ENCODE measurements at regions not wholly inside any gene's neighbourhood (a gene's known extent, or its start where the extent isn't known, plus 50 kb on each side); places are given as distances from the start of the nearest gene placed in this dataset.

GRCh38 chr15:35907511-35907910 is 361.5 kb upstream of the DPH6 start:
- TF ChIP-seq MEIS1 (CRISPR knock-in tag; IDR thresholded peaks at IDR 0.05; ENCODE audit: borderline replicate concordance) (no peak), ZBTB48 (tag by site-specific recombination; IDR thresholded peaks at IDR 0.05) (no peak), GFI1B (tag by site-specific recombination; IDR thresholded peaks at IDR 0.05) (no peak), ZNF221 (tag by site-specific recombination; IDR thresholded peaks at IDR 0.05; ENCODE audit: borderline replicate concordance) (no peak), ZNF37A (tag by site-specific recombination; IDR thresholded peaks at IDR 0.05) (no peak), ZNF791 (tag by site-specific recombination; IDR thresholded peaks at IDR 0.05) (no peak)
- no peak overlapping the region for H3K4me3 ChIP-seq (ENCODE audit: low read depth, low read length)
- CTCF ChIA-PET: interaction anchor here (0.6 to 0.8 kb wide), 3 partner anchors 28 to 292 kb away, joined by 3 read pairs; no protein-coding TSS in a partner anchor

GRCh38 chr15:35909414-35909813 is 363.4 kb upstream of the DPH6 start:
- no peaks in the 10 kb centered on the region for H3K4me1 ChIP-seq (ENCODE audit: control insufficient read depth, insufficient read depth, low read length)
- H3K9me3 ChIP-seq (ENCODE audit: control insufficient read depth, insufficient read depth, low read depth, low read length): no peaks in the 10 kb centered on the region
- H3K36me3 ChIP-seq (ENCODE audit: control insufficient read depth in 2 of 2, insufficient read depth in 1 of 2, low read length in 2 of 2): no peaks in the 10 kb centered on the region
- no peak overlapping the region for H3K4me3 ChIP-seq (ENCODE audit: low read depth, low read length)
- ChIA-PET POLR2A (no interaction called here), CTCF (no interaction called here)
- H3K27ac ChIP-seq (ENCODE audit: extremely low read depth, low read depth, low read length): no peak overlapping the region
- no peak for TF ChIP-seq ZNF350 (tag by site-specific recombination; IDR thresholded peaks at IDR 0.05)
- no peak for TF ChIP-seq IKZF3 (tag by site-specific recombination; IDR thresholded peaks at IDR 0.05)

More at GRCh38 chr15:35907511-35907910, 361.5 kb upstream of the DPH6 start:
- no peaks in the 10 kb centered on the region for H3K4me1 ChIP-seq (ENCODE audit: control insufficient read depth, insufficient read depth, low read length)
- POLR2A ChIA-PET: no interaction called here
- H3K36me3 ChIP-seq (ENCODE audit: control insufficient read depth in 2 of 2, insufficient read depth in 1 of 2, low read length in 2 of 2): no peaks in the 10 kb centered on the region
- no peaks in the 10 kb centered on the region for H3K9me3 ChIP-seq (ENCODE audit: control insufficient read depth, insufficient read depth, low read depth, low read length)
- H3K27ac ChIP-seq (ENCODE audit: extremely low read depth, low read depth, low read length): no peak overlapping the region

- Histone ChIP-seq H3K36me3 (ENCODE audit: control insufficient read depth in 2 of 2, insufficient read depth in 1 of 2, low read length in 2 of 2) (no peaks in the 10 kb centered on the region), H3K9me3 (ENCODE audit: control insufficient read depth, insufficient read depth, low read depth, low read length) (no peaks in the 10 kb centered on the region), H3K4me3 (ENCODE audit: low read depth, low read length) (no peak overlapping the region), H3K4me1 (ENCODE audit: control insufficient read depth, insufficient read depth, low read length) (no peaks in the 10 kb centered on the region), H3K27ac (ENCODE audit: extremely low read depth, low read depth, low read length) (no peak overlapping the region)
- ChIA-PET CTCF (no interaction called here), POLR2A (no interaction called here)
- TF ChIP-seq ZXDB (tag by site-specific recombination; IDR thresholded peaks at IDR 0.05): no peak
- no peak for TF ChIP-seq SP7 (tag by site-specific recombination; IDR thresholded peaks at IDR 0.05)
- TF ChIP-seq PRDM10 (tag by site-specific recombination; IDR thresholded peaks at IDR 0.05): no peak
- no peak for TF ChIP-seq ZFP41 (tag by site-specific recombination; IDR thresholded peaks at IDR 0.05; ENCODE audit: borderline replicate concordance)
- TF ChIP-seq ZNF518A (tag by site-specific recombination; conservative IDR thresholded peaks at IDR 0.05; ENCODE audit: low read depth): no peak
- TF ChIP-seq BCL11A (tag by site-specific recombination; IDR thresholded peaks at IDR 0.05; ENCODE audit: low read depth): no peak
- TF ChIP-seq CTCF (tag by site-specific recombination; IDR thresholded peaks at IDR 0.05): no peak
- no peak for TF ChIP-seq ZSCAN30 (tag by site-specific recombination; IDR thresholded peaks at IDR 0.05)
- no peak for TF ChIP-seq KLF10 (tag by site-specific recombination; IDR thresholded peaks at IDR 0.05)
- TF ChIP-seq HOXD13 (CRISPR knock-in tag; IDR thresholded peaks at IDR 0.05; ENCODE audit: borderline replicate concordance): no peak
- TF ChIP-seq ZNF292 (tag by site-specific recombination; IDR thresholded peaks at IDR 0.05; ENCODE audit: borderline replicate concordance, low read depth): no peak
- no peak for TF ChIP-seq ZNF184 (tag by site-specific recombination; IDR thresholded peaks at IDR 0.05)
- TF ChIP-seq ZNF341 (tag by site-specific recombination; IDR thresholded peaks at IDR 0.05; ENCODE audit: low read depth): no peak
- TF ChIP-seq ZNF704 (tag by site-specific recombination; IDR thresholded peaks at IDR 0.05): no peak
These were observed 364.3 kb upstream of the DPH6 start for GRCh38 chr15:35910227-35910626.

Data from HEK293 (cell line).